Panc1 (cell line): ENCODE measurements at regions not wholly inside any gene's neighbourhood (a gene's known extent, or its start where the extent isn't known, plus 50 kb on each side); places are given as distances from the start of the nearest gene placed in this dataset.

Source experiments
- ATAC-seq: fragments of 200-7000 bp; cut with Tn5 transposase; 2 replicates; pipeline ENCODE4 v1.9.1; 2020; ENCODE audit warnings: mild to moderate bottlenecking, moderate library complexity
- BruUV-seq: library from RNA; stranded (reverse); fragments of 400-500 nt; replicated peaks from 2 replicates; lab custom pipeline; 2021; lab: Mats Ljungman, UMichigan
- CTCF ChIA-PET: fragments of 300-600 bp; sonication (Branson Sonifier 250); formaldehyde crosslinking; loops from one replicate; lab custom pipeline; 2022; ENCODE audit warnings: antibody characterized with exemption; lab: Charles Lee
- POLR2A ChIA-PET: fragments of 300-600 bp; sonication (Branson Sonifier 250); formaldehyde crosslinking; loops from one replicate; lab custom pipeline; 2022; ENCODE audit warnings: antibody characterized with exemption; lab: Charles Lee
- DNase-seq: peaks from one replicate; pipeline ENCODE4 v3.0.0-alpha.2; 2010; ENCODE audit warnings: low read depth, low spot score
- H3K27ac ChIP-seq: 2 replicates; pipeline ENCODE4 v1.5.1; 2011; ENCODE audit warnings: mild to moderate bottlenecking, low read length, inconsistent platforms
- H3K27me3 ChIP-seq: fragments of 200-500 bp; sonication (Bioruptor generic); 2 replicates; pipeline ENCODE4 v1.6.0; 2014; ENCODE audit warnings: low read length, inconsistent platforms; ENCODE audit not compliant: control insufficient read depth, insufficient read depth
- H3K36me3 ChIP-seq: fragments of 200-500 bp; sonication (Bioruptor generic); 2 replicates; pipeline ENCODE4 v1.5.1; 2014; ENCODE audit warnings: inconsistent platforms, mild to moderate bottlenecking, low read length, moderate library complexity; ENCODE audit not compliant: control insufficient read depth, insufficient read depth
- H3K4me1 ChIP-seq: 2 replicates; pipeline ENCODE4 v1.5.1; 2011; ENCODE audit warnings: inconsistent platforms, mild to moderate bottlenecking, low read length, moderate library complexity; ENCODE audit not compliant: control insufficient read depth, insufficient read depth
- H3K4me3 ChIP-seq, 2 experiments: 2 replicates each; pipeline ENCODE4 v1.5.1; 2011 to 2012; ENCODE audit warnings: low read depth in 2 of 2, low read length in 2 of 2, mild to moderate bottlenecking in 2 of 2, inconsistent platforms in 1 of 2, moderate library complexity in 1 of 2
- H3K9me3 ChIP-seq: fragments of 200-500 bp; sonication (Bioruptor generic); 2 replicates; pipeline ENCODE4 v1.5.1; 2014; ENCODE audit warnings: low read depth, mild to moderate bottlenecking, inconsistent platforms, low read length, moderate library complexity; ENCODE audit not compliant: control insufficient read depth, insufficient read depth
- CTCF ChIP-seq: fragments of 450-650 bp; IDR thresholded peaks from 2 replicates; pipeline ENCODE4 v1.5.1; 2017; ENCODE audit warnings: mild to moderate bottlenecking
- POLR2AphosphoS5 ChIP-seq: IDR thresholded peaks from 2 replicates; pipeline ENCODE4 v1.6.1; 2012; ENCODE audit warnings: mild to moderate bottlenecking, low read depth, low read length, moderate library complexity
- REST ChIP-seq, 2 experiments: IDR thresholded peaks; 2 replicates each; pipeline ENCODE4 v1.6.1; 2011 to 2012; ENCODE audit warnings: low read depth in 2 of 2, control low read depth in 1 of 2, low read length in 1 of 2, mild to moderate bottlenecking in 1 of 2, moderate library complexity in 1 of 2; ENCODE audit not compliant: insufficient read depth in 1 of 2
- SIN3A ChIP-seq: IDR thresholded peaks from 2 replicates; pipeline ENCODE4 v1.6.1; 2012; ENCODE audit warnings: low read depth, mild to moderate bottlenecking, low read length, moderate library complexity, borderline replicate concordance; ENCODE audit not compliant: insufficient read depth
- TCF7L2 ChIP-seq: IDR thresholded peaks from 2 replicates; pipeline ENCODE4 v1.6.1; 2011; ENCODE audit warnings: mild to moderate bottlenecking, low read depth, low read length, inconsistent platforms
- in situ Hi-C: cut with HindIII; loops from 2 replicates; pipeline ENCODE4 v1.10.0; 2016; ENCODE audit warnings: low sequenced_read_pairs, low pct_unique_long_range_greater_than_20kb
- intact Hi-C: fragments of 100-400 bp; cut with micrococcal nuclease; formaldehyde crosslinking; loops from one replicate; pipeline ENCODE4 v1.10.0; 2022; ENCODE audit not compliant: unreplicated experiment

GRCh38 chr10:118968482-118968881 is 61.0 kb upstream of the NANOS1 start:
- ChIA-PET POLR2A (interaction anchor here (0.6 kb wide), 2 partner anchors 31 to 47 kb away, joined by 4 to 6 read pairs; no protein-coding TSS in a partner anchor), CTCF (no interaction called here)

GRCh38 chr10:118969014-118969413 is 60.5 kb upstream of the NANOS1 start:
- H3K9me3 ChIP-seq: peaks cover 4% of the 10 kb centered on the region; the same call in 1 of the 2 replicates
- in situ Hi-C loops: no loop called here
- BruUV-seq: no TSS peak

More at GRCh38 chr10:118968482-118968881, 61.0 kb upstream of the NANOS1 start:
- H3K4me1 ChIP-seq: no peaks in the 10 kb centered on the region; the same call in 1 of the 2 replicates
- no TSS peak for BruUV-seq
- ATAC-seq (no peak), DNase-seq (no peak)
- intact Hi-C loops: no loop called here
- no peaks in the 10 kb centered on the region for H3K36me3 ChIP-seq
- in situ Hi-C loops: no loop called here
- no peak overlapping the region for H3K4me3 ChIP-seq
- H3K27me3 ChIP-seq: no peaks in the 10 kb centered on the region
- H3K27ac ChIP-seq: no peak overlapping the region
- H3K9me3 ChIP-seq: no peaks in the 10 kb centered on the region; the same call in 1 of the 2 replicates
- TF ChIP-seq SIN3A: no peak
- TF ChIP-seq REST (IDR thresholded peaks at IDR 0.05; ENCODE audit: insufficient read depth in 1 of 2, low read depth in 2 of 2, low read length in 1 of 2): no peak
- no peak for TF ChIP-seq TCF7L2
- no peak for TF ChIP-seq CTCF
- TF ChIP-seq POLR2AphosphoS5: no peak

More at GRCh38 chr10:118969014-118969413, 60.5 kb upstream of the NANOS1 start:
- DNase-seq (no peak), ATAC-seq (no peak)
- H3K4me1 ChIP-seq: no peaks in the 10 kb centered on the region; the same call in 1 of the 2 replicates
- POLR2A ChIA-PET: interaction anchor here (0.6 kb wide), 3 partner anchors 30 to 231 kb away, joined by 3 to 6 read pairs (median 4); no protein-coding TSS in a partner anchor
- no peak overlapping the region for H3K27ac ChIP-seq
- TF ChIP-seq POLR2AphosphoS5: no peak
- TF ChIP-seq CTCF: no peak
- TF ChIP-seq TCF7L2: no peak
- no peak for TF ChIP-seq REST (IDR thresholded peaks at IDR 0.05; ENCODE audit: insufficient read depth in 1 of 2, low read depth in 2 of 2, low read length in 1 of 2)
- no peak for TF ChIP-seq SIN3A
- intact Hi-C loops: no loop called here
- H3K4me3 ChIP-seq: no peak overlapping the region
- H3K36me3 ChIP-seq: no peaks in the 10 kb centered on the region
- CTCF ChIA-PET: interaction anchor here (0.5 kb wide), 1 partner anchor 1743 kb away, joined by 3 read pairs; no protein-coding TSS in a partner anchor
- H3K27me3 ChIP-seq: no peaks in the 10 kb centered on the region
